Small intestine (tissue), 7 donors: ENCODE measurements at regions not wholly inside any gene's neighbourhood (a gene's known extent, or its start where the extent isn't known, plus 50 kb on each side); places are given as distances from the start of the nearest gene placed in this dataset.

Source experiments
- DNase-seq, 2 donors: peaks; one replicate each; pipeline versions ENCODE4 v3.0.0 to v3.0.0-alpha.2; 2013
- FAIRE-seq: peaks from 2 replicates; lab custom pipeline; 2012; peaks lifted over from hg19 to GRCh38; lab: Jason Lieb, UNC
- H3K27ac ChIP-seq, 3 donors: one replicate each; pipeline ENCODE4 v1.5.1; 2013; ENCODE audit warnings: low read length in 2 of 3, mild to moderate bottlenecking in 2 of 3, control low read depth in 1 of 3, inconsistent platforms in 1 of 3, low read depth in 1 of 3, moderate library complexity in 1 of 3
- H3K27me3 ChIP-seq, 3 donors: one replicate each; pipeline ENCODE4 v1.6.1; 2013; ENCODE audit warnings: low read length in 3 of 3, inconsistent platforms in 1 of 3; ENCODE audit not compliant: control insufficient read depth in 3 of 3, insufficient read depth in 3 of 3
- H3K36me3 ChIP-seq, 3 donors: one replicate each; pipeline ENCODE4 v1.6.1; 2013; ENCODE audit warnings: low read length in 3 of 3, inconsistent platforms in 1 of 3, low read depth in 1 of 3, mild to moderate bottlenecking in 1 of 3, moderate library complexity in 1 of 3; ENCODE audit not compliant: control insufficient read depth in 3 of 3, insufficient read depth in 2 of 3
- H3K4me1 ChIP-seq, 3 donors: one replicate each; pipeline ENCODE4 v1.6.1; 2013; ENCODE audit warnings: low read length in 2 of 3, inconsistent platforms in 1 of 3, low read depth in 1 of 3, mild to moderate bottlenecking in 1 of 3, moderate library complexity in 1 of 3; ENCODE audit not compliant: control insufficient read depth in 3 of 3, insufficient read depth in 2 of 3
- H3K4me3 ChIP-seq, 3 donors: one replicate each; pipeline ENCODE4 v1.5.1; 2013; ENCODE audit warnings: low read length in 3 of 3, control low read depth in 1 of 3, inconsistent platforms in 1 of 3, low read depth in 1 of 3, mild to moderate bottlenecking in 1 of 3, moderate library complexity in 1 of 3
- H3K9me3 ChIP-seq, 2 donors: one replicate each; pipeline ENCODE4 v1.6.1; 2013; ENCODE audit warnings: low read depth in 1 of 2, low read length in 1 of 2; ENCODE audit not compliant: control insufficient read depth in 2 of 2, insufficient read depth in 1 of 2
- WGBS, 3 donors: extraction: QIAGEN DNeasy Blood & Tissue Kit; methylation state at CpG; one replicate each; pipeline ENCODE4 v1.1.7; 2013; 5-methylcytosine and 5-hydroxymethylcytosine counted together
- donor health status: healthy with polysubstance abuse.
- donor health status: control.
- donor health status: control.
- donor health status: Bipolar disorder and iron deficiency.
- donor health status: healthy.

DNA sequence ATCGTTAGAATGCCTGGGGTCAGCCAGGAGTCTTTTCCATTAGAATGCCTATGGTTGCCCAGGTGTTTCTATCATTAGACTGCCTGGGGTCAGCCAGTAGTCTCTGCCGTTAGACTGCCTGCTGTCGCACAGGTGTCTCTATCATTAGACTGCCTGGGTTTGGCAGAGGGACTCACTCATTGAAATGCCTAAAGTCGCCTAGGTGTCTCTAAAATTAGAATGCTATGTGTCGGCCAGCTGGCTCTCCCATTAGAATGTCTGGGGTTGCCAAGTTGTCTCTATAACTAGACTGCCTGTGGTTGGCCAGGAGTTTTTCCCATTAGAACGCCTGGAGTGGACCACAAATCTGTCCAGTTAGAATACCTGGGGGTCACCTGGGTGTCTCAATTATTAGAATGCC is 2266.5 kb downstream of the TP53TG3F start:
- H3K27ac ChIP-seq = no peak overlapping the region
- 68 to 76% (median 68%) methylated on average over 6 of the region's 6 CpGs for WGBS, 3 donors
- FAIRE-seq (no peak), DNase-seq (no peak)
- H3K4me1 ChIP-seq = no peaks in the 10 kb centered on the region
- peaks cover 0 to 17% of the 10 kb centered on the region in 2 donors for H3K9me3 ChIP-seq
- no peaks in the 10 kb centered on the region for H3K36me3 ChIP-seq
- H3K27me3 ChIP-seq = no peaks in the 10 kb centered on the region
- H3K4me3 ChIP-seq = no peak overlapping the region

DNA sequence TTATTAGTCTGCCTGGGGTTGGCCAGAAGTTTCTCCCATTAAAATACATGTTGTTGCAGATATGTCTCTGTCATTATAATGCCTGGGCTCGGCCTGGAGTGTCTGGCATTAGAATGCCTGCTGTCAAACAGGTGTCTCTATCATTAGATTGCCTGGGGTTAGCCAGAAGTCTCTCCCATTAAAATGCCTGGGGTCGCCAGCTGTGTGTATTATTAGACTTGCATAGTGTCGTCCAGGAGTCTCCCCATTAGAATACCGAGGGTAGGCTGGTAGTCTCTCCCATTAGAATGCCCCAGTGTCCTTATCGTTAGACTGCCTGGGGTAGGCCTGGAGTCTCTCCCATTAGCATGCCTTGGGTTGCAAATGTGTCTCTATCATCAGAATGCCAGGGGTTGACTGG is 2270.8 kb downstream of the TP53TG3F start:
- Histone ChIP-seq H3K9me3 (peaks cover 0 to 25% of the 10 kb centered on the region in 2 donors), H3K27ac (no peak overlapping the region), H3K4me3 (no peak overlapping the region), H3K4me1 (no peaks in the 10 kb centered on the region), H3K36me3 (no peaks in the 10 kb centered on the region), H3K27me3 (no peaks in the 10 kb centered on the region)
- WGBS, 3 donors = 51 to 56% (median 54%) methylated on average over 5 of the region's 5 CpGs
- no peak for DNase-seq
- FAIRE-seq = no peak

DNA sequence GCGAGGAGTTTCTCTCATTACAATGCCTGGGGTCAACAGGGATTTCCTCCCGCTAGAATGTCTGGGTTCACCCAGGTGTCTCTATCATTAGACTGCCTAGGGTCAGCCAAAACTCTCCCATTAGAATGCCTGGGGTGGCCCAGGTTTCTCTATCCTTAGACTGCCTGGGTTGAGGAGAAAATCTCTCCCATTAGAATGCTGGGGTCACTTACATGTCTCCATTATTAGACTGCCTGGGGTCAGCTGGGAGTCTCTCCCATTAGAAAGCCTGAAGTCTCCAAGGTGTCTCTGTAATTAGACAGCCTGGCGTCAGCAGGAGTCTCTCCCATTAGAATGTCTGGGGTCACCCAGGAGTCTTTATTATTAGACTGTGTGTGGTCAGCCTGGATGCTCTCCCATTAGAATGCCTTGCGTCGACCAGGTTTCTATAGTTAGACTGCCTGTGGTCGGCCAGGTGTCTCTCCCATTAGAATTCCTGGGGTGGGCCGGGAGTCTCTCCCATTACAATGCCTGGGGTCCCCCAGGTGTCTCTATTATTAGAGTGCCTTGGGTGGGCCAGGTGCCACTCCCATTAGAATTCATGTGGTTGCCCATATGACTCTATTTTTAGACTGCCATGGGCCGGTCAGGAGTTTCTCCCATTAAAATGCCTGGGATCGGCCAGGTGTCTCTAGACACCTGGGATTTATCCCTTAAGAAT is 2272.1 kb downstream of the TP53TG3F start:
- WGBS, 3 donors = 79 to 86% (median 84%) methylated on average over 9 of the region's 9 CpGs
- Histone ChIP-seq H3K4me1 (no peaks in the 10 kb centered on the region), H3K27ac (no peak overlapping the region), H3K27me3 (no peaks in the 10 kb centered on the region), H3K4me3 (no peak overlapping the region), H3K9me3 (peaks cover 0 to 28% of the 10 kb centered on the region in 2 donors), H3K36me3 (no peaks in the 10 kb centered on the region)
- FAIRE-seq (no peak), DNase-seq (no peak)

DNA sequence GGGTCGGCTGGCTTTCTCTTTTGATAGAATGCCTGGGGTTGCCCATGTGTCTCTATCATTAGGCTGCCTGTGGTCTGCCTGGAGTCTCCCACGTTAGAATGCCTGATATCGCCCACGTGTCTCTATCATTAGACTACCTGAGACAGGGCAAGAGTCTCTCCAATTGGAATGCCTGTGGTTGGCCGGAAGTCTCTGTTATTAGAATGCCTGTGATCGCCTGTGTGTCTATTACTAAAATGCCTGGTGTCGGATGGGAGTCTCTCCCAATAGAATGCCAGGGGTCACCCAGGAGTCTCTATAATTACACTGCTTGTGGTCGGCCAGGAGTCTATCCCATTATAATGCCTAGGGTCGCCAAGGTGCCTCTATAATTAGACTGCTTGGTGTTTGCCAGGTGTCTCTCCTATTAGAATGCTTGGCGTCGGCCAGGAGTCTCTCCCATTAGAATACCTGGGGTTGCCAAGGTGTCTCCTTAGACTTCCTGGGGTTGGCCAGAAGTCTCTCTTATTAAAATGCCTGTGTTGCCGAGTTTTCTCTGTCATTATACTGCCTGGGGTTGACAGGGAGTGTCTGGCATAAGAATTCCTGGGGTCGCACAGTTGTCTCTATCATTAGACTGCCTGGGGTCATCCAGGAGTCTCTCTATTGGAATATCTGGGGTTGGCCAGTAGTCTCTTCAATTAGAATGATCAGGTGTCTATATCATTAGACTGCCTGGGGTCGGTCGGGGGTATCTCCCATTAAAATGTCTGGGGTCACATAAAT is 2272.8 kb downstream of the TP53TG3F start:
- DNase-seq (no peak), FAIRE-seq (no peak)
- WGBS, 3 donors = 73 to 76% (median 73%) methylated on average over 15 of the region's 15 CpGs
- H3K4me3 ChIP-seq = no peak overlapping the region
- H3K27me3 ChIP-seq = no peaks in the 10 kb centered on the region
- no peaks in the 10 kb centered on the region for H3K36me3 ChIP-seq
- no peaks in the 10 kb centered on the region for H3K4me1 ChIP-seq
- no peak overlapping the region for H3K27ac ChIP-seq
- peaks cover 0 to 29% of the 10 kb centered on the region in 2 donors for H3K9me3 ChIP-seq

DNA sequence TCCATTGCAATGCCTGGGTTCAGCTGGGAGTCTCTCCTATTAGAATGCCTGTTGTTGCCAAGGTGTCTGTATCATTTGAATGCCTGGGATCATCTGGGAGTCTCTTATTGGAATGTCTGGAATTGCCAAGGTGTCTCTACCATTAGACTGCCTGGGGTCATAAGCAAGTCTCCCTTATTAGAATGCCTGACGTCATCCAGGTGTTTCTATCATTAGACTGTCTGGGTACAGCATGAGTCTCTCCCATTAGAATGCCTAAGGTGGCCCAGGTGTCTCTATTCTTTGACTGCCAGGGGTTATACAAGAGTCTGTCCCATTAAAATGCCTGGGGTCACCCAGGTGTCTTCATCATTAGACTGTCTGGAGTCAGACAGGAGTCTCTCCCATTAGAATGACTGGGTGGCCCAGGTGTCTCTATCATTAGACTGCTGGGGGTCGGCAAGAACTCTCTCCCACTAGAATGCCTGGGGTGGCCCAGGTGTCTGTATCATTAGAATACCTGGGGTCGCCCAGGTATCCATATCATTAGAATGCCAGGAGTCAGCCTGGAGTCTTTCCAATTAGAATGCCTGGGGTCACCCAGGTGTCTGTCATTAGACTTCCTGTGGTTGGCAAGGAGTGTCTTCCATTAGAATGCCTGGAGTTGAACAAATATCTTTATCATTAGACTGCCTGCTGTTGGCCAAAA is 2274.0 kb downstream of the TP53TG3F start:
- FAIRE-seq (no peak), DNase-seq (no peak)
- H3K36me3 ChIP-seq = no peaks in the 10 kb centered on the region
- no peaks in the 10 kb centered on the region for H3K4me1 ChIP-seq
- no peaks in the 10 kb centered on the region for H3K27me3 ChIP-seq
- no peak overlapping the region for H3K27ac ChIP-seq
- 36 to 45% (median 38%) methylated on average over 3 of the region's 3 CpGs for WGBS, 3 donors
- peaks cover 0 to 29% of the 10 kb centered on the region in 2 donors for H3K9me3 ChIP-seq
- no peak overlapping the region for H3K4me3 ChIP-seq

DNA sequence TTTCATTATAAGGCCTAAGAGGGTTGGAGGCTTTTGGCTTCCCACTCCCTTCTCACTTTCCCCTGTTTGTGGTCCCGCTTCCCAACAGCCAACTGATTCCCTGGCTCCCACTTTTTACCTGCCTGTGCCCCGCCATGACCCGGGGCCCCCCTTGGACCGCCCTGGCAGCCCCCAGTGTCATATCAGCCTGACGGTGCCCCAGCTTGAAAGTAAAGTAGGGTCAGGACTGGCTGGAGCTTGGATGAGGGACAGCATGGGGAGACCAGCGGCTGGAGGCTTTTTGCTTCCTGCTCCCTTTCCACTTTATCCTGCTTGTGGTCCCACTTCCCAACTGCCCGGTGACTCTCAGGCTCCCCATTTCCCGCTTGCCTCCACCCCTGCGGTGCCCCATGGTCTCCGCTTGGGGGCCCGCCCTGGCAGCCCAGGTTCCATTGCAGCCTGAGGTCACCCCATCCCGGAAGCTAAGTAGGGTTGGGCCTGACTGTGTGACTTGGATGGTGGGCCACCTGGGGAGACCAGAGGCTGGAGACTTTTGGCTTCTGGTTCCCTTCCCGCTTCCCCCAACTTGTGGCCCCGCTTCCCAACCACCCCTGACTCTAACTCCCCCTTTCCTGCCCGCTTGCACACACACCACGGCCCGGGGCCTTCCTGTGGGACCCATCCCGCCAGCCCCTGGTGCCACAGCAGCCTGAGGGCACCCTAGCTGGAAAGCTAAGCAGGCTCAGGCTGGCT is 2274.7 kb downstream of the TP53TG3F start:
- DNase-seq (no peak), FAIRE-seq (no peak)
- H3K27me3 ChIP-seq = no peaks in the 10 kb centered on the region
- no peaks in the 10 kb centered on the region for H3K36me3 ChIP-seq
- H3K4me3 ChIP-seq = no peak overlapping the region
- H3K4me1 ChIP-seq = no peaks in the 10 kb centered on the region
- WGBS, 3 donors = 73 to 77% (median 73%) methylated on average over 18 of the region's 18 CpGs
- no peak overlapping the region for H3K27ac ChIP-seq
- H3K9me3 ChIP-seq = peaks cover 0 to 26% of the 10 kb centered on the region in 2 donors

DNA sequence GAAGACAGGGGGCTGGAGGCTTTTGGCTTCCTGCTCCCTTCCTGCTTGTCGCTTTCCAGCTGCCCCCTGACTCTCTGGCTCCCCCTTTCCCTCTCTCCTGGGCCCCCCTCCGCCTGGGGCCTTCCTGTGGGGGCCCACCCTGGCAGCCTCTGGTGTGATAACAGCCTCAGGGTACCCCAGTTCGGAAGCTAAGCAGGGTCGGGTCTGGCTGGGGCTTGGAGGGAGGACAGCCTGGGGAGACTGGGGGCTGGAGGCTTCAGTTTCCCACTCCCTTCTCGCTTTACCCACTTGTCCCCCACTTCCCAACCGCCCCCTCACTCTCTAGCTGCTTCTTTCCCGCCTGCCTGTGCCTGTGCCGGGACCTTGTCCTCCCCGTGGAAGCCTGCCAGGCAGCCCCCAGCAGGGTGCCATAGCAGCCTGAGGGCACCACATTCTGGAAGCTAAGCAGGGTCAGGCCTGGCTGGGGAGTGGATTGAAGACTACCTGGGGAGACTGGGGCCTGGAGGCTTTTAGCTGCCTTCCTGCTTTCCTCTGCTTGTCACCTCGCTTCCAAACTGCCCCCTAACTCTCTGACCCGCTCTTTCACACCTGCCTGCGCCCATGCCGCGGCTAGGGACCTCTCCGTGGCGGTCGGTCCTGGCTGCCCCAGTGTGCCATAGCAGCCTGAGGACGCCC is 2275.5 kb downstream of the TP53TG3F start:
- WGBS, 3 donors = 69 to 81% (median 79%) methylated on average over 16 to 18 of the region's 18 CpGs
- no peaks in the 10 kb centered on the region for H3K36me3 ChIP-seq
- H3K27ac ChIP-seq = no peak overlapping the region
- no peaks in the 10 kb centered on the region for H3K4me1 ChIP-seq
- DNase-seq (no peak), FAIRE-seq (no peak)
- no peaks in the 10 kb centered on the region for H3K27me3 ChIP-seq
- peaks cover 0 to 21% of the 10 kb centered on the region in 2 donors for H3K9me3 ChIP-seq
- no peak overlapping the region for H3K4me3 ChIP-seq
